SK-N-SH treated with all-trans-retinoic acid at 6 μM for 48 hours (cell line): ENCODE measurements at regions not wholly inside any gene's neighbourhood (a gene's known extent, or its start where the extent isn't known, plus 50 kb on each side); places are given as distances from the start of the nearest gene placed in this dataset.

ENCODE experiments used
- ARNTL ChIP-seq: fragments of 450-650 bp; formaldehyde crosslinking; IDR thresholded peaks from 2 replicates; pipeline ENCODE4 v1.5.0; 2020; ENCODE audit warnings: low read depth, mild to moderate bottlenecking, moderate library complexity, borderline replicate concordance
- CREB5 ChIP-seq: fragments of 250-450 bp; sonication (Bioruptor Pico); IDR thresholded peaks from 2 replicates; pipeline ENCODE4 v1.5.1; 2020; ENCODE audit warnings: low read depth, mild to moderate bottlenecking, moderate library complexity
- ESRRG ChIP-seq: fragments of 250-450 bp; sonication (Bioruptor Pico); IDR thresholded peaks from 2 replicates; pipeline ENCODE4 v1.6.1; 2021; ENCODE audit warnings: mild to moderate bottlenecking
- ISL1 ChIP-seq: fragments of 250-450 bp; sonication (Bioruptor Pico); IDR thresholded peaks from 2 replicates; pipeline ENCODE4 v2.1.2; 2022; ENCODE audit warnings: mild to moderate bottlenecking, moderate library complexity
- SNAI2 ChIP-seq: fragments of 250-450 bp; sonication (Bioruptor Pico); IDR thresholded peaks from 2 replicates; pipeline ENCODE4 v1.5.0; 2020; ENCODE audit warnings: mild to moderate bottlenecking, moderate library complexity
- ZFP30 ChIP-seq: fragments of 450-650 bp; formaldehyde crosslinking; IDR thresholded peaks from 2 replicates; pipeline ENCODE4 v1.5.0; 2022; ENCODE audit warnings: mild to moderate bottlenecking, moderate library complexity
- ZNF565 ChIP-seq: fragments of 450-650 bp; formaldehyde crosslinking; conservative IDR thresholded peaks from 2 replicates; pipeline ENCODE4 v1.5.0; 2020; ENCODE audit warnings: low read depth, mild to moderate bottlenecking, moderate library complexity
- ZNF8 ChIP-seq: fragments of 450-650 bp; formaldehyde crosslinking; IDR thresholded peaks from 2 replicates; pipeline ENCODE4 v1.5.0; 2020; ENCODE audit warnings: mild to moderate bottlenecking, moderate library complexity

DNA sequence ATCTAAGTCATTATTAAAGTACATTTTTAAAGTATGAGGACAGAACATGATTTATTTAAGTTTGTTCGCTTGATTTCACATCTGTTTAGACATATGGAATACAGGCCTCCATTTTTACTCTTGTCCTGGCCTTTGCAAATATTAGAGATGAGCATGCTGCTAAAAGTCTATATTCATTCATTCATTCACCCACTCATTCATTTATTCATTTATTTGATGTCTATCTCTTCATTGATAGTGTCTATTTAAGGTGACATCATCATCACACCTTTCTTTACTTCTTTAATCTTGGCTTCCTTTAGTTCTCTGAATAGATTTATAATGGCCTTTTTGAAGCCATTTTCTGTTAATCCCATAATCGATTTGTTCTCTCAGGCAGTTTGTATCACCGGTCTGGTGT, 68.0 kb downstream of the THNSL1 start:
- no peak for TF ChIP-seq ZNF8 (CRISPR knock-in tag)
- TF ChIP-seq ZFP30: no peak
- TF ChIP-seq ISL1 (CRISPR knock-in tag): no peak
- no peak for TF ChIP-seq ESRRG (CRISPR knock-in tag)
- no peak for TF ChIP-seq SNAI2 (CRISPR knock-in tag)
- no peak for TF ChIP-seq CREB5 (CRISPR knock-in tag)
- TF ChIP-seq ZNF565 (CRISPR knock-in tag): no peak
- TF ChIP-seq ARNTL (CRISPR knock-in tag): no peak
